HUDEP-2 (cell line): ENCODE measurements at regions not wholly inside any gene's neighbourhood (a gene's known extent, or its start where the extent isn't known, plus 50 kb on each side); places are given as distances from the start of the nearest gene placed in this dataset.
A peak's percentile ranks its signal among the peaks of the same experiment; 100 is the strongest.

Experiments
- DNase-seq, 76 experiments: peaks; one replicate each; lab custom pipeline; 2025; ENCODE audit not compliant: unreplicated experiment in 76 of 76; lab: John Stamatoyannopoulos, UW

- DNase-seq: no peak
Measured at GRCh38 chr16:85317704-85318103, 205.4 kb upstream of the CIBAR2 start.

GRCh38 chr16:85319208-85319983 is 207.1 kb upstream of the CIBAR2 start:
- DNase-seq: no peak

GRCh38 chr16:85319984-85320440 is 207.7 kb upstream of the CIBAR2 start:
- DNase-seq: no peak

- no peak for DNase-seq
Measured at GRCh38 chr16:85320677-85321385, 208.6 kb upstream of the CIBAR2 start.

- DNase-seq: peak in 50 of 76 experiments; percentile 5 to 65 (median 33)
Measured at GRCh38 chr16:85321509-85322271, 209.4 kb upstream of the CIBAR2 start.

- DNase-seq: no peak
Measured at GRCh38 chr16:85323230-85323960, 211.1 kb upstream of the CIBAR2 start.

GRCh38 chr16:85323961-85324253 is 211.6 kb upstream of the CIBAR2 start:
- no peak for DNase-seq

- DNase-seq: no peak
Measured at GRCh38 chr16:85324488-85324887, 212.2 kb upstream of the CIBAR2 start.

- no peak for DNase-seq
Measured at GRCh38 chr16:85326113-85326793, 214.0 kb upstream of the CIBAR2 start.

- no peak for DNase-seq
Measured at GRCh38 chr16:85326794-85327181, 214.5 kb upstream of the CIBAR2 start.

- DNase-seq: peak in 1 of 76 experiments; percentile 9
Measured at GRCh38 chr16:85327731-85328675, 215.7 kb upstream of the CIBAR2 start.

GRCh38 chr16:85328676-85329058 is 216.4 kb upstream of the CIBAR2 start:
- no peak for DNase-seq

GRCh38 chr16:85329059-85329812 is 217.0 kb upstream of the CIBAR2 start:
- DNase-seq: no peak

GRCh38 chr16:85330006-85330693 is 217.9 kb upstream of the CIBAR2 start:
- DNase-seq: no peak

GRCh38 chr16:85330694-85331188 is 218.5 kb upstream of the CIBAR2 start:
- peak in 45 of 76 experiments; percentile 4 to 66 (median 37) for DNase-seq

GRCh38 chr16:85331688-85332087 is 219.4 kb upstream of the CIBAR2 start:
- DNase-seq: no peak

- no peak for DNase-seq
Measured at GRCh38 chr16:85332175-85332574, 219.9 kb upstream of the CIBAR2 start.

GRCh38 chr16:85333337-85333736 is 221.1 kb upstream of the CIBAR2 start:
- DNase-seq: peak in 2 of 76 experiments; percentile 12 to 18
